B cell (primary cell): ENCODE measurements at regions not wholly inside any gene's neighbourhood (a gene's known extent, or its start where the extent isn't known, plus 50 kb on each side); places are given as distances from the start of the nearest gene placed in this dataset.

Experiments used
- ATAC-seq: fragments of 200-7000 bp; cut with Tn5 transposase; one replicate; pipeline ENCODE4 v1.10.0; 2021; ENCODE audit warnings: low read depth, mild to moderate bottlenecking, moderate number of reproducible peaks, moderate library complexity
- CTCF ChIA-PET: fragments of 350-600 bp; sonication (Branson Sonifier 250); formaldehyde crosslinking; loops from one replicate; lab custom pipeline; 2021; ENCODE audit warnings: antibody characterized with exemption, inconsistent platforms; lab: Charles Lee
- POLR2A ChIA-PET: fragments of 350-600 bp; sonication (Branson Sonifier 250); formaldehyde crosslinking; loops from one replicate; lab custom pipeline; 2021; ENCODE audit warnings: antibody characterized with exemption; lab: Charles Lee
- DNase-seq: peaks from one replicate; pipeline ENCODE4 v3.0.0; 2013
- H2AFZ ChIP-seq: 2 replicates; pipeline ENCODE4 v1.6.1; 2012; ENCODE audit warnings: mild to moderate bottlenecking, low read depth, low read length; ENCODE audit not compliant: insufficient read depth, poor library complexity, severe bottlenecking
- H3K27ac ChIP-seq, 2 donors: 1 replicate in 1 of 2; 2 replicates in 1 of 2; pipeline ENCODE4 v1.5.1; 2012 to 2013; ENCODE audit warnings: low read length in 2 of 2, mild to moderate bottlenecking in 2 of 2, moderate library complexity in 1 of 2
- H3K27me3 ChIP-seq, 4 experiments: fragments of 200-600 bp in 1 of 4; sonication (generic) in 1 of 4; replicated peaks in 1 of 4; 1 replicate in 2 of 4; 2 replicates in 2 of 4; pipeline versions ENCODE4 v1.6.1 to v1.7.0; 2013 to 2016; ENCODE audit warnings: low read length in 3 of 4, mild to moderate bottlenecking in 2 of 4, mixed read lengths in 1 of 4, moderate library complexity in 1 of 4; ENCODE audit not compliant: insufficient read depth in 4 of 4, control insufficient read depth in 3 of 4; ENCODE audit errors: control extremely low read depth in 1 of 4
- H3K36me3 ChIP-seq, 2 experiments: replicated peaks in 1 of 2; 1 replicate in 1 of 2; 2 replicates in 1 of 2; pipeline versions ENCODE4 v1.6.1 to v1.7.1; 2013; ENCODE audit warnings: low read length in 1 of 2; ENCODE audit not compliant: insufficient read depth in 2 of 2, control insufficient read depth in 1 of 2; ENCODE audit errors: control extremely low read depth in 1 of 2, extremely low read depth in 1 of 2
- H3K4me1 ChIP-seq, 2 donors: fragments of 200-600 bp in 1 of 2; sonication (generic) in 1 of 2; 1 replicate in 1 of 2; 2 replicates in 1 of 2; pipeline versions ENCODE4 v1.5.1 to v1.6.1; 2013 to 2017; ENCODE audit warnings: low read length in 2 of 2; ENCODE audit not compliant: control insufficient read depth in 2 of 2, insufficient read depth in 2 of 2
- H3K4me2 ChIP-seq: replicated peaks from 2 replicates; pipeline ENCODE3; 2012; ENCODE audit warnings: mild to moderate bottlenecking, low read depth, low read length; ENCODE audit not compliant: poor library complexity, severe bottlenecking
- H3K4me3 ChIP-seq, 5 experiments: fragments of 200-600 bp in 1 of 5; sonication (generic) in 1 of 5; 1 replicate in 3 of 5; 2 replicates in 2 of 5; pipeline versions ENCODE4 v1.5.1 to v1.7.0; 2011 to 2016; ENCODE audit warnings: low read length in 4 of 5, mild to moderate bottlenecking in 4 of 5, low read depth in 2 of 5, control low read depth in 1 of 5, moderate library complexity in 1 of 5; ENCODE audit not compliant: insufficient read depth in 1 of 5; ENCODE audit errors: control extremely low read depth in 1 of 5, extremely low read depth in 1 of 5
- H3K79me2 ChIP-seq: fragments of 200-600 bp; sonication (generic); one replicate; pipeline ENCODE4 v1.6.0; 2016; ENCODE audit warnings: low read length; ENCODE audit not compliant: control insufficient read depth, insufficient read depth
- H3K9ac ChIP-seq: fragments of 200-600 bp; sonication (generic); 2 replicates; pipeline ENCODE4 v1.6.1; 2017; ENCODE audit warnings: mild to moderate bottlenecking, low read length, moderate library complexity
- H3K9me3 ChIP-seq, 3 donors: one replicate each; pipeline versions ENCODE4 v1.6.1 to v1.7.1; 2013; ENCODE audit warnings: low read length in 2 of 3; ENCODE audit not compliant: control insufficient read depth in 2 of 3, insufficient read depth in 1 of 3; ENCODE audit errors: control extremely low read depth in 1 of 3
- H4K20me1 ChIP-seq: 2 replicates; pipeline ENCODE4 v1.6.0; 2012; ENCODE audit warnings: mild to moderate bottlenecking, low read length; ENCODE audit not compliant: insufficient read depth, control insufficient read depth, poor library complexity, severe bottlenecking
- H3K27ac Mint-ChIP-seq: one replicate; pipeline ENCODE4 v1.8.0; 2021; ENCODE audit warnings: mixed read lengths
- H3K27me3 Mint-ChIP-seq: one replicate; pipeline ENCODE4 v1.8.0; 2021; ENCODE audit warnings: mixed read lengths
- H3K4me1 Mint-ChIP-seq: one replicate; pipeline ENCODE4 v1.8.0; 2021; ENCODE audit warnings: mixed read lengths
- H3K4me3 Mint-ChIP-seq: one replicate; pipeline ENCODE4 v1.8.0; 2021; ENCODE audit warnings: mixed read lengths
- H3K9me3 Mint-ChIP-seq: one replicate; pipeline ENCODE4 v1.8.0; 2022; ENCODE audit warnings: mixed read lengths; ENCODE audit not compliant: insufficient read depth
- EZH2 ChIP-seq: IDR thresholded peaks from 2 replicates; pipeline ENCODE4 v1.6.1; 2012; ENCODE audit warnings: borderline replicate concordance, low read depth, mild to moderate bottlenecking, moderate library complexity, low read length; ENCODE audit not compliant: insufficient read depth, poor library complexity, severe bottlenecking
- WGBS: methylation state at CpG from one replicate; pipeline ENCODE4 v1.1.5; 2013; ENCODE audit warnings: missing lambda C conversion rate; ENCODE audit not compliant: insufficient coverage; 5-methylcytosine and 5-hydroxymethylcytosine counted together
- intact Hi-C: fragments of 100-400 bp; cut with micrococcal nuclease; formaldehyde crosslinking; loops from one replicate; pipeline ENCODE4 v1.10.0; 2022
- TF ChIP-seq, protein P1 (sequence below): fragments of 200-600 bp; IDR thresholded peaks from one replicate; pipeline ENCODE4 v1.8.0; 2022; ENCODE audit warnings: antibody characterized with exemption, mild to moderate bottlenecking

DNA sequence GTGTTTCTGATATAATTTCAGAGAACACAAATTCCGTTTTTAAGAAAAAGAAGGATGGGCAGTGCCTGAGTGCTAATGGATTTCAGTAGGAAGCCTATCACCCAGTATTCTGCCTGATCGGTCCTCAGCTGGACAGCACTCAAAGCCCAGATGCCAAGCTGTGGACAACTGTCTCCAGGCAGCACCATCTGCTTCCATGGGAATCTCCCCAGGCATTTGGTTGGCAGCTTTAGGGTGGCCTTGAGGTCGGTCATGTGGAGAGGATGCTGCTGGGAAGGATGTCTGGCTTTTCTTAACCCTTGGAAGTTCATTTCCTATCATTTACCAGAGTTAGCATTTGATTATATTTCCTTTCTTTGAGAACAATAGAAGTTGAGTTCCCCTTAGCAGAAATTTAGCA is 311.7 kb downstream of the TBC1D4 start:
- DNase-seq (no peak), ATAC-seq (no peak)
- H3K79me2 ChIP-seq, result no peaks in the 10 kb centered on the region
- no peak overlapping the region for H3K4me2 ChIP-seq
- no peak overlapping the region for H3K27ac Mint-ChIP-seq
- WGBS, result 90% methylated on average over 2 of the region's 3 CpGs
- H3K9me3 Mint-ChIP-seq, result peaks cover 2% of the 10 kb centered on the region
- intact Hi-C loops, result no loop called here
- H3K4me1 ChIP-seq, result no peaks in the 10 kb centered on the region
- POLR2A ChIA-PET, result no interaction called here
- no peak overlapping the region for H3K9ac ChIP-seq
- no peaks in the 10 kb centered on the region for H3K4me1 Mint-ChIP-seq
- TF ChIP-seq, protein P1, sequence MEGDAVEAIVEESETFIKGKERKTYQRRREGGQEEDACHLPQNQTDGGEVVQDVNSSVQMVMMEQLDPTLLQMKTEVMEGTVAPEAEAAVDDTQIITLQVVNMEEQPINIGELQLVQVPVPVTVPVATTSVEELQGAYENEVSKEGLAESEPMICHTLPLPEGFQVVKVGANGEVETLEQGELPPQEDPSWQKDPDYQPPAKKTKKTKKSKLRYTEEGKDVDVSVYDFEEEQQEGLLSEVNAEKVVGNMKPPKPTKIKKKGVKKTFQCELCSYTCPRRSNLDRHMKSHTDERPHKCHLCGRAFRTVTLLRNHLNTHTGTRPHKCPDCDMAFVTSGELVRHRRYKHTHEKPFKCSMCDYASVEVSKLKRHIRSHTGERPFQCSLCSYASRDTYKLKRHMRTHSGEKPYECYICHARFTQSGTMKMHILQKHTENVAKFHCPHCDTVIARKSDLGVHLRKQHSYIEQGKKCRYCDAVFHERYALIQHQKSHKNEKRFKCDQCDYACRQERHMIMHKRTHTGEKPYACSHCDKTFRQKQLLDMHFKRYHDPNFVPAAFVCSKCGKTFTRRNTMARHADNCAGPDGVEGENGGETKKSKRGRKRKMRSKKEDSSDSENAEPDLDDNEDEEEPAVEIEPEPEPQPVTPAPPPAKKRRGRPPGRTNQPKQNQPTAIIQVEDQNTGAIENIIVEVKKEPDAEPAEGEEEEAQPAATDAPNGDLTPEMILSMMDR, result no peak
- no peak for TF ChIP-seq EZH2
- no peak overlapping the region for H3K4me3 Mint-ChIP-seq
- no peak overlapping the region for H3K4me3 ChIP-seq
- H3K27me3 Mint-ChIP-seq, result no peaks in the 10 kb centered on the region
- no peaks in the 10 kb centered on the region for H4K20me1 ChIP-seq
- CTCF ChIA-PET, result no interaction called here
- H3K36me3 ChIP-seq, result no peaks in the 10 kb centered on the region
- H2AFZ ChIP-seq, result no peak overlapping the region
- H3K27ac ChIP-seq, result no peak overlapping the region
- no peaks in the 10 kb centered on the region for H3K9me3 ChIP-seq
- H3K27me3 ChIP-seq, result no peaks in the 10 kb centered on the region

DNA sequence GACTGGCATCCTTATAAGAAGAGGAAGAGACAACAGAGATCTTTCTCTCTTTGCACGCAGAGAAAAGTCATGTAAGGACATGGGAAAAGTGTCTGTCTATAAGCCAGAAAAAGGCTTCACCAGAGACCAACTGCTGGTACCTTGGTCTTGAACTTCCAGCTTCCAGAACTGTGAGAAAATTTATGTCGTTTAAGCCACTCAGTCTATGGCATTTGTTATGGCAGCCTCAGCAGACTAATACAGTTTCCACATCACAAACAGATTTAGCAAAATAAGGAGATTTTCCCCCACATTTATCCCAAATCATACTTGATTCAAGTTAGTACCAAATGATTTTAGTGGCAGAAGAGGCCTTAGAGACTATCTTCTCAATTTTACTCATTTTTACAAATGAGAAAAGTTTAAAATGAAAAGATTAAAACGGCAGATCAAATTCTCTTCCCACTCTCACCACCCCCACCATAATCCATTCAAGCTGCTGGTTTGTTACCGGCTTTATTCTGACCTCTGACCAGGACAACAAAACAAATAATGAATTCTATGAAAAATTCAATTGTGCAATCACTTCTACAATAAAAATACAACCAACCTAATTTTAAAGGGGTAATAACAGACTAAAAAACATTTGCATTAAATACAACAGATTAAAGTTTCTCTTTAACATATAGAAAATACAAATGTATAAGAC is 316.3 kb downstream of the TBC1D4 start:
- ATAC-seq, result no peak
- H4K20me1 ChIP-seq, result no peaks in the 10 kb centered on the region
- H3K36me3 ChIP-seq, result no peaks in the 10 kb centered on the region
- no peaks in the 10 kb centered on the region for H3K9me3 ChIP-seq
- TF ChIP-seq, protein P1, result no peak
- H3K27ac ChIP-seq, result no peak overlapping the region
- H3K4me2 ChIP-seq, result no peak overlapping the region
- Mint-ChIP-seq H3K4me1 (no peaks in the 10 kb centered on the region), H3K4me3 (no peak overlapping the region), H3K27ac (no peak overlapping the region), H3K27me3 (peaks cover 4% of the 10 kb centered on the region), H3K9me3 (no peaks in the 10 kb centered on the region)
- intact Hi-C loops, result no loop called here
- no peaks in the 10 kb centered on the region for H3K79me2 ChIP-seq
- H2AFZ ChIP-seq, result no peak overlapping the region
- H3K27me3 ChIP-seq, result no peaks in the 10 kb centered on the region
- H3K9ac ChIP-seq, result no peak overlapping the region
- CTCF ChIA-PET, result interaction anchor here (0.9 kb wide), 1 partner anchor 54 kb away, joined by 3 read pairs; no protein-coding TSS in a partner anchor
- no peak overlapping the region for H3K4me3 ChIP-seq
- POLR2A ChIA-PET, result no interaction called here
- no peaks in the 10 kb centered on the region for H3K4me1 ChIP-seq
- WGBS, result 88% methylated on average over 1 of the region's 4 CpGs
- DNase-seq, result no peak
